ENCODE measurements at regions not wholly inside any gene's neighbourhood (a gene's known extent, or its start where the extent isn't known, plus 50 kb on each side); places are given as distances from the start of the nearest gene placed in this dataset.

GRCh38 chr22:46052331-46052771 is 75.4 kb upstream of the WNT7B start:
- DNase-seq (ENCODE audit: low spot score) (peak; percentile 22), ATAC-seq (ENCODE audit: low FRiP score) (no peak)
- TF ChIP-seq CTCF (IDR thresholded peaks at IDR 0.05), result no peak

GRCh38 chr22:46052801-46053562 is 76.0 kb upstream of the WNT7B start:
- TF ChIP-seq CTCF (IDR thresholded peaks at IDR 0.05), result no peak
- ATAC-seq (ENCODE audit: low FRiP score) (peak; percentile 27), DNase-seq (ENCODE audit: low spot score) (peak; percentile 27)

GRCh38 chr22:46053563-46054090 is 76.7 kb upstream of the WNT7B start:
- peak; percentile 41 for DNase-seq (ENCODE audit: low spot score)
- ATAC-seq (ENCODE audit: low FRiP score), result peak; percentile 63
- no peak for TF ChIP-seq CTCF (IDR thresholded peaks at IDR 0.05)

- peak; percentile 39 for ATAC-seq (ENCODE audit: low FRiP score)
- DNase-seq (ENCODE audit: low spot score), result peak; percentile 25
- TF ChIP-seq CTCF (IDR thresholded peaks at IDR 0.05), result no peak
These were observed 77.4 kb upstream of the WNT7B start for GRCh38 chr22:46054091-46055073.

GRCh38 chr22:46055181-46055875 is 78.4 kb upstream of the WNT7B start:
- no peak for TF ChIP-seq CTCF (IDR thresholded peaks at IDR 0.05)
- peak; percentile 21 for DNase-seq (ENCODE audit: low spot score)
- no peak for ATAC-seq (ENCODE audit: low FRiP score)

- DNase-seq (ENCODE audit: low spot score), result peak; percentile 24
- ATAC-seq (ENCODE audit: low FRiP score), result no peak
- TF ChIP-seq CTCF (IDR thresholded peaks at IDR 0.05), result no peak
These were observed 79.1 kb upstream of the WNT7B start for GRCh38 chr22:46055911-46056545.
